Astrocyte (in vitro differentiated cells and primary cell): ENCODE measurements at regions not wholly inside any gene's neighbourhood (a gene's known extent, or its start where the extent isn't known, plus 50 kb on each side); places are given as distances from the start of the nearest gene placed in this dataset.

ENCODE experiments used
- DNase-seq: peaks from one replicate; pipeline ENCODE4 v3.0.0-alpha.2; 2010; ENCODE audit warnings: low read depth
- FAIRE-seq: peaks from 2 replicates; lab custom pipeline; 2011; peaks lifted over from hg19 to GRCh38; lab: Jason Lieb, UNC
- H2AFZ ChIP-seq: 2 replicates; pipeline ENCODE4 v1.6.0; 2012; ENCODE audit warnings: low read depth, low read length, inconsistent platforms
- H3K27ac ChIP-seq: 2 replicates; pipeline ENCODE4 v1.5.1; 2011; ENCODE audit warnings: low read depth, low read length, inconsistent platforms
- H3K27me3 ChIP-seq: 2 replicates; pipeline ENCODE4 v1.6.0; 2011; ENCODE audit warnings: low read length, inconsistent platforms; ENCODE audit not compliant: insufficient read depth
- H3K36me3 ChIP-seq: 2 replicates; pipeline ENCODE4 v1.5.1; 2011; ENCODE audit warnings: low read length, inconsistent platforms; ENCODE audit not compliant: insufficient read depth
- H3K4me1 ChIP-seq: 2 replicates; pipeline ENCODE4 v1.5.1; 2011; ENCODE audit warnings: low read length, inconsistent platforms; ENCODE audit not compliant: insufficient read depth
- H3K4me2 ChIP-seq: 2 replicates; pipeline ENCODE4 v1.6.0; 2012; ENCODE audit warnings: low read length, inconsistent platforms
- H3K4me3 ChIP-seq: 2 replicates; pipeline ENCODE4 v1.5.1; 2011; ENCODE audit warnings: low read depth, mild to moderate bottlenecking, low read length, inconsistent platforms; ENCODE audit not compliant: insufficient read depth
- H3K79me2 ChIP-seq: 2 replicates; pipeline ENCODE4 v1.6.0; 2012; ENCODE audit warnings: mild to moderate bottlenecking, low read length, inconsistent platforms; ENCODE audit not compliant: insufficient read depth
- H3K9ac ChIP-seq: 2 replicates; pipeline ENCODE4 v1.6.0; 2012; ENCODE audit warnings: mild to moderate bottlenecking, low read length, inconsistent platforms
- H3K9me3 ChIP-seq: 2 replicates; pipeline ENCODE4 v1.5.1; 2012; ENCODE audit warnings: low read depth, mild to moderate bottlenecking, low read length, inconsistent platforms; ENCODE audit not compliant: insufficient read depth
- H4K20me1 ChIP-seq: 2 replicates; pipeline ENCODE4 v1.6.0; 2012; ENCODE audit warnings: low read length, inconsistent platforms; ENCODE audit not compliant: insufficient read depth
- H3K27ac Mint-ChIP-seq: one replicate; pipeline ENCODE4 v1.8.0; 2021; ENCODE audit warnings: mild to moderate bottlenecking, mixed read lengths; ENCODE audit not compliant: unreplicated experiment
- H3K27me3 Mint-ChIP-seq: one replicate; pipeline ENCODE4 v1.8.0; 2021; ENCODE audit warnings: low read depth, mixed read lengths; ENCODE audit not compliant: unreplicated experiment
- H3K36me3 Mint-ChIP-seq: one replicate; pipeline ENCODE4 v1.8.0; 2021; ENCODE audit warnings: low read depth, mixed read lengths; ENCODE audit not compliant: unreplicated experiment
- H3K4me1 Mint-ChIP-seq: one replicate; pipeline ENCODE4 v1.8.0; 2021; ENCODE audit warnings: low read depth, mixed read lengths; ENCODE audit not compliant: unreplicated experiment
- H3K4me3 Mint-ChIP-seq: one replicate; pipeline ENCODE4 v1.8.0; 2021; ENCODE audit warnings: mild to moderate bottlenecking, moderate library complexity, mixed read lengths; ENCODE audit not compliant: unreplicated experiment
- H3K9me3 Mint-ChIP-seq: one replicate; pipeline ENCODE4 v1.8.0; 2021; ENCODE audit warnings: mild to moderate bottlenecking, mixed read lengths; ENCODE audit not compliant: unreplicated experiment
- CTCF ChIP-seq: IDR thresholded peaks from 2 replicates; pipeline ENCODE4 v1.5.1; 2011; ENCODE audit warnings: low read depth, mild to moderate bottlenecking, inconsistent platforms, low read length, moderate library complexity; ENCODE audit not compliant: insufficient read depth
- EZH2 ChIP-seq: IDR thresholded peaks from 2 replicates; pipeline ENCODE4 v1.6.1; 2012; ENCODE audit warnings: mild to moderate bottlenecking, low read length, inconsistent platforms; ENCODE audit not compliant: insufficient read depth

DNA sequence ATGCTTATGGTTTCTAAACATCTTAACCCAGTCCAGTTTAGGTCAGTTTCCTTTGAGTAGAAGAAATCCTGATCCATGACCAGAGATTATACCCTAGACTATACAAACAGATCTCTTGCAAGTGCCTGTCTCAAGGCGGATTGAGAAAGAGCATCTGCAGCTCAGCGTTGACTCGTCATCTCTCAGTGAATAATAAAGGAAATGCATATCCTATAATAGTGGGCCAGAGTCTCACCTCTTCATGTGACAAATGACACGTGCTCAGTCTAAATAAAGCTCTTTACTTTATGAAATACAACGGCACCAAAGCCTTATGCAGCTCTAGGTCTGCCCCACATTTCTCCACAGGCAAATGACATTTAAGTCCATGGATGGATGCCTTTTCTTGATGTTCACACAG is 179.4 kb upstream of the NR3C1 start:
- no peak overlapping the region for H3K9ac ChIP-seq
- FAIRE-seq (no peak), DNase-seq (no peak)
- H2AFZ ChIP-seq = no peak overlapping the region
- Mint-ChIP-seq H3K4me3 (no peak overlapping the region), H3K9me3 (no peaks in the 10 kb centered on the region), H3K4me1 (peaks cover 5% of the 10 kb centered on the region), H3K27me3 (peaks cover 3% of the 10 kb centered on the region), H3K27ac (no peak overlapping the region), H3K36me3 (no peaks in the 10 kb centered on the region)
- no peaks in the 10 kb centered on the region for H3K79me2 ChIP-seq
- H3K27me3 ChIP-seq = no peaks in the 10 kb centered on the region
- no peaks in the 10 kb centered on the region for H3K4me1 ChIP-seq
- H3K4me3 ChIP-seq = no peak overlapping the region
- TF ChIP-seq EZH2 = no peak
- no peak for TF ChIP-seq CTCF
- H3K9me3 ChIP-seq = no peaks in the 10 kb centered on the region
- H3K27ac ChIP-seq = no peak overlapping the region
- H3K4me2 ChIP-seq = no peak overlapping the region
- no peaks in the 10 kb centered on the region for H3K36me3 ChIP-seq
- no peaks in the 10 kb centered on the region for H4K20me1 ChIP-seq

DNA sequence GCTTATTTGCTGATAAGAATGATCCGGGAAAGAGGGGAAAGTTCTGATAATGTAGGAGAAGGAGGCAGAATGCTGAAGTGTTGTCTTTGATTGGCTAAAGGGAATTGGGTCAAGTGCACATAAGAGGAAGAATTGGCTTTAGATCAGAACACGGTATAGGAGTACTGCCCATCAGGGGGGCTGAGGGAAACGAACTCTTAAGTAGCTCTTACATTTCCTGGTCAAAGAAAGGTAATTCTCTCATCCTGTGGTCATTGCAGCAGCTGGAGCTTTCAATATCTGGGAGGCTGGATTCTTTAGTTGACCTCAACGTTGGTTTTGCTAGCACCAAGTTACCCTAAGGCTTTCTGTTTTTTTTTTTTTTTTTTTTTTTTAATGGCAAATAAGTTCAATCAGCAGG is 178.7 kb upstream of the NR3C1 start:
- TF ChIP-seq CTCF (no peak), EZH2 (no peak)
- H3K4me2 ChIP-seq = no peak overlapping the region
- Mint-ChIP-seq H3K27ac (no peak overlapping the region), H3K27me3 (peaks cover 3% of the 10 kb centered on the region), H3K4me1 (peaks cover 5% of the 10 kb centered on the region), H3K36me3 (no peaks in the 10 kb centered on the region), H3K9me3 (no peaks in the 10 kb centered on the region), H3K4me3 (no peak overlapping the region)
- H3K9me3 ChIP-seq = no peaks in the 10 kb centered on the region
- DNase-seq = no peak
- no peak for FAIRE-seq
- H3K9ac ChIP-seq = no peak overlapping the region
- H2AFZ ChIP-seq = no peak overlapping the region
- no peak overlapping the region for H3K4me3 ChIP-seq
- H3K79me2 ChIP-seq = no peaks in the 10 kb centered on the region
- no peaks in the 10 kb centered on the region for H4K20me1 ChIP-seq
- H3K27me3 ChIP-seq = no peaks in the 10 kb centered on the region
- H3K4me1 ChIP-seq = no peaks in the 10 kb centered on the region
- H3K27ac ChIP-seq = no peak overlapping the region
- no peaks in the 10 kb centered on the region for H3K36me3 ChIP-seq

GRCh38 chr5:143581649-143582048 is 178.2 kb upstream of the NR3C1 start:
- H4K20me1 ChIP-seq = no peaks in the 10 kb centered on the region
- Mint-ChIP-seq H3K9me3 (no peaks in the 10 kb centered on the region), H3K4me3 (no peak overlapping the region), H3K4me1 (peaks cover 9% of the 10 kb centered on the region), H3K27ac (no peak overlapping the region), H3K27me3 (peaks cover 3% of the 10 kb centered on the region), H3K36me3 (no peaks in the 10 kb centered on the region)
- no peak overlapping the region for H3K9ac ChIP-seq
- no peaks in the 10 kb centered on the region for H3K36me3 ChIP-seq
- H3K27me3 ChIP-seq = no peaks in the 10 kb centered on the region
- no peak for FAIRE-seq
- H3K4me2 ChIP-seq = no peak overlapping the region
- no peaks in the 10 kb centered on the region for H3K79me2 ChIP-seq
- no peak overlapping the region for H3K27ac ChIP-seq
- no peaks in the 10 kb centered on the region for H3K9me3 ChIP-seq
- no peak for DNase-seq
- TF ChIP-seq EZH2 (no peak), CTCF (no peak)
- H3K4me1 ChIP-seq = peaks cover 3% of the 10 kb centered on the region
- H3K4me3 ChIP-seq = no peak overlapping the region
- H2AFZ ChIP-seq = no peak overlapping the region
